ENCODE measurements at regions not wholly inside any gene's neighbourhood (a gene's known extent, or its start where the extent isn't known, plus 50 kb on each side); places are given as distances from the start of the nearest gene placed in this dataset.

DNA sequence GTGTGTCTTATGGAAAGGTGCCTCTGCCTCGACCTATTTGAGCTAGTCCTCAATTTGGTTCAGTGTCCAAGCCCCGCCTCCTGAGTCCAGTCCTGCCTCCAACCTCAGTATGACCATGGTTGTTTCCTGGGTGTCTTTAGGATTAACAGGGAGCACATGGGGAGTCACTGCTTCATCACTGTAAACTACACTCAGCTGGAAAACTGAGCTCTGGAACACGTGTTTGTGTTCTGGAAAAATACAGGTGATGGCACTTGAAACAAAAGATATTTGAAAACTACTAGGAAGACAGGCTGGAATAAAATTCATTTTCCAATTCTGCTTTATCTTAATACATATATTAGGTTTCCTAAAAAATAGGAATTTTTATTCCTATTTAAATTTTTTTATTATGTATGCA lies 1187.3 kb upstream of the TMEM132C start:
- Histone ChIP-seq H3K4me3 (replicated peaks; ENCODE audit: insufficient read depth, low read length) (no peak overlapping the region), H3K27me3 (ENCODE audit: insufficient read depth, poor library complexity, severe bottlenecking) (peaks cover 2% of the 10 kb centered on the region)

DNA sequence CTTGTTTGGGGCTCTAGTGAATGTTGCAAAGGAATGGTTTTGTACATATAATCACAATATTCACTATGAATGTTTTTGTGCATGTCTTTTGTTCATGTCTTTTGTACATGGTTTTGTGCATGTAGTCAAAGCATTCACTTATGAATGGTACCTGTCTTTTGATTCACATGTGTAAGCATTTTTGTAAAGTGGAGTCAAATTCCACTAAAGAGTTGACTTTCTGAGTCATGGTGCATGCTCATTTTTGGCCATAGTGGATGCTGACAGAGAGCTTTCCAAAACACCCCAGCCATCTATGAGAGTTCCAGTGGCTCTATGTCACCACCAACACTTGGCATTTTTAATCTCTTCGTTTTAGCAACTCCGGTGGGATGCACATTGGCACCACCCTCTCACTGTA lies 1185.9 kb upstream of the TMEM132C start:
- no peak for TF ChIP-seq POLR2AphosphoS5 (IDR thresholded peaks at IDR 0.05; ENCODE audit: low read depth)
- TF ChIP-seq, protein P1, sequence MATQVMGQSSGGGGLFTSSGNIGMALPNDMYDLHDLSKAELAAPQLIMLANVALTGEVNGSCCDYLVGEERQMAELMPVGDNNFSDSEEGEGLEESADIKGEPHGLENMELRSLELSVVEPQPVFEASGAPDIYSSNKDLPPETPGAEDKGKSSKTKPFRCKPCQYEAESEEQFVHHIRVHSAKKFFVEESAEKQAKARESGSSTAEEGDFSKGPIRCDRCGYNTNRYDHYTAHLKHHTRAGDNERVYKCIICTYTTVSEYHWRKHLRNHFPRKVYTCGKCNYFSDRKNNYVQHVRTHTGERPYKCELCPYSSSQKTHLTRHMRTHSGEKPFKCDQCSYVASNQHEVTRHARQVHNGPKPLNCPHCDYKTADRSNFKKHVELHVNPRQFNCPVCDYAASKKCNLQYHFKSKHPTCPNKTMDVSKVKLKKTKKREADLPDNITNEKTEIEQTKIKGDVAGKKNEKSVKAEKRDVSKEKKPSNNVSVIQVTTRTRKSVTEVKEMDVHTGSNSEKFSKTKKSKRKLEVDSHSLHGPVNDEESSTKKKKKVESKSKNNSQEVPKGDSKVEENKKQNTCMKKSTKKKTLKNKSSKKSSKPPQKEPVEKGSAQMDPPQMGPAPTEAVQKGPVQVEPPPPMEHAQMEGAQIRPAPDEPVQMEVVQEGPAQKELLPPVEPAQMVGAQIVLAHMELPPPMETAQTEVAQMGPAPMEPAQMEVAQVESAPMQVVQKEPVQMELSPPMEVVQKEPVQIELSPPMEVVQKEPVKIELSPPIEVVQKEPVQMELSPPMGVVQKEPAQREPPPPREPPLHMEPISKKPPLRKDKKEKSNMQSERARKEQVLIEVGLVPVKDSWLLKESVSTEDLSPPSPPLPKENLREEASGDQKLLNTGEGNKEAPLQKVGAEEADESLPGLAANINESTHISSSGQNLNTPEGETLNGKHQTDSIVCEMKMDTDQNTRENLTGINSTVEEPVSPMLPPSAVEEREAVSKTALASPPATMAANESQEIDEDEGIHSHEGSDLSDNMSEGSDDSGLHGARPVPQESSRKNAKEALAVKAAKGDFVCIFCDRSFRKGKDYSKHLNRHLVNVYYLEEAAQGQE (IDR thresholded peaks at IDR 0.05; ENCODE audit: insufficient replicate concordance, low read depth), result no peak
- TF ChIP-seq GABPA (IDR thresholded peaks at IDR 0.05; ENCODE audit: low read depth), result no peak
- no peak for TF ChIP-seq SPI1 (IDR thresholded peaks at IDR 0.05; ENCODE audit: borderline replicate concordance, low read depth)
- TF ChIP-seq, protein P2, sequence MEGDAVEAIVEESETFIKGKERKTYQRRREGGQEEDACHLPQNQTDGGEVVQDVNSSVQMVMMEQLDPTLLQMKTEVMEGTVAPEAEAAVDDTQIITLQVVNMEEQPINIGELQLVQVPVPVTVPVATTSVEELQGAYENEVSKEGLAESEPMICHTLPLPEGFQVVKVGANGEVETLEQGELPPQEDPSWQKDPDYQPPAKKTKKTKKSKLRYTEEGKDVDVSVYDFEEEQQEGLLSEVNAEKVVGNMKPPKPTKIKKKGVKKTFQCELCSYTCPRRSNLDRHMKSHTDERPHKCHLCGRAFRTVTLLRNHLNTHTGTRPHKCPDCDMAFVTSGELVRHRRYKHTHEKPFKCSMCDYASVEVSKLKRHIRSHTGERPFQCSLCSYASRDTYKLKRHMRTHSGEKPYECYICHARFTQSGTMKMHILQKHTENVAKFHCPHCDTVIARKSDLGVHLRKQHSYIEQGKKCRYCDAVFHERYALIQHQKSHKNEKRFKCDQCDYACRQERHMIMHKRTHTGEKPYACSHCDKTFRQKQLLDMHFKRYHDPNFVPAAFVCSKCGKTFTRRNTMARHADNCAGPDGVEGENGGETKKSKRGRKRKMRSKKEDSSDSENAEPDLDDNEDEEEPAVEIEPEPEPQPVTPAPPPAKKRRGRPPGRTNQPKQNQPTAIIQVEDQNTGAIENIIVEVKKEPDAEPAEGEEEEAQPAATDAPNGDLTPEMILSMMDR (IDR thresholded peaks at IDR 0.05; ENCODE audit: insufficient read depth, low read length), result no peak
- H3K27me3 ChIP-seq (ENCODE audit: insufficient read depth, poor library complexity, severe bottlenecking), result peaks cover 2% of the 10 kb centered on the region
- H3K27ac ChIP-seq (replicated peaks), result no peak overlapping the region
- no peak for DNase-seq (ENCODE audit: low read depth in 1 of 2, low spot score in 1 of 2)
- no peak overlapping the region for H3K4me3 ChIP-seq (replicated peaks; ENCODE audit: insufficient read depth, low read length)

More for the DNA sequence above, 1187.3 kb upstream of the TMEM132C start:
- TF ChIP-seq, protein P2 (IDR thresholded peaks at IDR 0.05; ENCODE audit: insufficient read depth, low read length), result no peak
- TF ChIP-seq SPI1 (IDR thresholded peaks at IDR 0.05; ENCODE audit: borderline replicate concordance, low read depth), result no peak
- TF ChIP-seq, protein P1 (IDR thresholded peaks at IDR 0.05; ENCODE audit: insufficient replicate concordance, low read depth), result no peak
- TF ChIP-seq POLR2AphosphoS5 (IDR thresholded peaks at IDR 0.05; ENCODE audit: low read depth), result no peak
- TF ChIP-seq GABPA (IDR thresholded peaks at IDR 0.05; ENCODE audit: low read depth), result no peak
- no peak for DNase-seq (ENCODE audit: low read depth in 1 of 2, low spot score in 1 of 2)
- H3K27ac ChIP-seq (replicated peaks), result no peak overlapping the region

DNA sequence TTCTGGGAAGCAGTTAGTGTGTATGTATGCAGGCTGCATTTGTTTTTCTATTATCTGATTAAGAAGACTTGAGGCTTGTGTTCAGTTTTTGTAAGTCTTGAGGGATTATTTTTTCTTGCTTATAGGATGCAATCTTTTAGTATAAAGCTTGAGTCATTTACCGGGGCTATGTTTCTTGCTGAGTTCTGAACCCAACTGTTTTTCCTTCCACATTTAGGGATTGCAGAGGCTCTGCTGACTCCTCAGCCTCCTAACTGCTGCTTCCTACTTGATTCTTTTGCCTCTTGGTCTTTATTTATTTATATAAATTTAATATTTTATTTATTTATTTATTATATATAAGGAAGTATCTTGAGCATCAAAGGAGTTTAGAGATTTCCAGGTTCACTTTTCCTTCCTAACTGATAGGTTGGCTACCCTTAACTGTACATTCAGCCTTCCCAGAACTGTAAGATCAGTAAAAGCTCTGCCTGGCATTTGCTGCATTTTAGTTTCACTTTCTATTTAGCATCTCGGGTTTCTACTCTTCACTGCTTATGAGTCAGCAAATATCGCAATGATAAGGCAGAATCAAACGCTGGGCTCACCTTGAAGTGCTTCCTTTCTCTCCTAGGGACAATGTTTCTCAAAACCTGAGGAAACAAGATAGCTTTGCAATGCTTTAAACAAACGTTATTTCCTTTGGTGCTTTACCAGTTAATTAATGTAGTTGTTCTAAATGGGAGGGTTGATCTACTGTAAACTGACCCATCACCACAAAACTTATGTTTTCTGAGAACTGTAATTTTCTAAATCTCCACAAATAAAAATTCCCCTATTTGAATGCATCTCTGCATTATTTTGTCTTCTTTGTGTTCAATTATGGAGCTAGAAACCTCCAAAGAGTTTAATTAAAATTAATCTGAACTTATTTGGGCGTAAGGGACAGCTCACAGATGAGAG lies 1183.7 kb upstream of the TMEM132C start:
- Histone ChIP-seq H3K27ac (replicated peaks) (peak overlapping the region; percentile 48), H3K4me3 (replicated peaks; ENCODE audit: insufficient read depth, low read length) (peak overlapping the region; percentile 3; the same call in 1 of the 2 replicates), H3K27me3 (ENCODE audit: insufficient read depth, poor library complexity, severe bottlenecking) (no peaks in the 10 kb centered on the region)
- TF ChIP-seq, protein P1 (IDR thresholded peaks at IDR 0.05; ENCODE audit: insufficient replicate concordance, low read depth), result no peak
- TF ChIP-seq SPI1 (IDR thresholded peaks at IDR 0.05; ENCODE audit: borderline replicate concordance, low read depth) (no peak), POLR2AphosphoS5 (IDR thresholded peaks at IDR 0.05; ENCODE audit: low read depth) (no peak), GABPA (IDR thresholded peaks at IDR 0.05; ENCODE audit: low read depth) (no peak)
- TF ChIP-seq, protein P2 (IDR thresholded peaks at IDR 0.05; ENCODE audit: insufficient read depth, low read length), result no peak
- peak in 1 of 2 experiments; percentile 46 for DNase-seq (ENCODE audit: low read depth in 1 of 2, low spot score in 1 of 2)

Measured in HL-60 (cell line).